Stomach smooth muscle (tissue), 2 donors: ENCODE measurements at regions not wholly inside any gene's neighbourhood (a gene's known extent, or its start where the extent isn't known, plus 50 kb on each side); places are given as distances from the start of the nearest gene placed in this dataset.

Experiments used
- H3K27ac ChIP-seq: one replicate; pipeline ENCODE4 v1.7.0; 2013; ENCODE audit warnings: mild to moderate bottlenecking, low read length, inconsistent platforms
- H3K27me3 ChIP-seq, 2 donors: one replicate each; pipeline ENCODE4 v1.7.0; 2013; ENCODE audit warnings: low read length in 2 of 2; ENCODE audit not compliant: insufficient read depth in 2 of 2, control insufficient read depth in 1 of 2
- H3K36me3 ChIP-seq, 2 donors: one replicate each; pipeline ENCODE4 v1.7.0; 2013; ENCODE audit warnings: low read length in 2 of 2; ENCODE audit not compliant: control insufficient read depth in 2 of 2, insufficient read depth in 2 of 2
- H3K4me1 ChIP-seq: one replicate; pipeline ENCODE4 v1.7.0; 2013; ENCODE audit warnings: low read length; ENCODE audit not compliant: control insufficient read depth, insufficient read depth
- H3K4me3 ChIP-seq, 2 donors: one replicate each; pipeline ENCODE4 v1.7.0; 2013; ENCODE audit warnings: low read length in 2 of 2
- H3K9ac ChIP-seq, 2 donors: one replicate each; pipeline ENCODE4 v1.7.0; 2013; ENCODE audit warnings: low read length in 2 of 2, mild to moderate bottlenecking in 1 of 2
- H3K9me3 ChIP-seq, 2 donors: one replicate each; pipeline ENCODE4 v1.7.0; 2013; ENCODE audit warnings: low read length in 2 of 2; ENCODE audit not compliant: control insufficient read depth in 2 of 2
- donor health status: healthy.
- donor health status: Pancreatic carcinoma.

- no peaks in the 10 kb centered on the region for H3K9me3 ChIP-seq
- no peak overlapping the region for H3K9ac ChIP-seq
- no peak overlapping the region for H3K27ac ChIP-seq
- no peaks in the 10 kb centered on the region for H3K27me3 ChIP-seq
- H3K4me1 ChIP-seq = no peaks in the 10 kb centered on the region
- no peak overlapping the region for H3K4me3 ChIP-seq
- H3K36me3 ChIP-seq = no peaks in the 10 kb centered on the region
These were observed 608.3 kb downstream of the PCDH17 start for GRCh38 chr13:58239774-58240268.

DNA sequence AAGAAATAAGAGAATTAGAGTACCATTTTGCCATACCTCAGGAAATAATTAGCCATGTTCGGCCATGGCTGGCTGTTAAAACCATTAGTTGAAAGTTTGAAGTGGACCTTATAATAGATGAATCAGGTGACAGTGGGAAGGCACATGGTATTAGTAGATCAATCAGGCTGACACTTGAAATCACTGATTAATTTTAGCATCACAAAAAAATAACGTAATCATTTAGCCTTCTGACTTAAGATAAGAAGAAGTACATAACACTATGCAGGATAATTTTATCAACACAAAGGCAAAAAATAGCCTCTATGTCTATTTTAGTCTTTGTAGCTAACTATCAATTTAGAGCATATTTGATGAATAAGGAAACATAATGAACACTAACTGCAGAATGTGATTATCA, 615.5 kb downstream of the PCDH17 start:
- Histone ChIP-seq H3K27me3 (no peaks in the 10 kb centered on the region), H3K4me1 (no peaks in the 10 kb centered on the region), H3K36me3 (no peaks in the 10 kb centered on the region), H3K27ac (no peak overlapping the region), H3K9ac (no peak overlapping the region), H3K4me3 (no peak overlapping the region), H3K9me3 (no peaks in the 10 kb centered on the region)

DNA sequence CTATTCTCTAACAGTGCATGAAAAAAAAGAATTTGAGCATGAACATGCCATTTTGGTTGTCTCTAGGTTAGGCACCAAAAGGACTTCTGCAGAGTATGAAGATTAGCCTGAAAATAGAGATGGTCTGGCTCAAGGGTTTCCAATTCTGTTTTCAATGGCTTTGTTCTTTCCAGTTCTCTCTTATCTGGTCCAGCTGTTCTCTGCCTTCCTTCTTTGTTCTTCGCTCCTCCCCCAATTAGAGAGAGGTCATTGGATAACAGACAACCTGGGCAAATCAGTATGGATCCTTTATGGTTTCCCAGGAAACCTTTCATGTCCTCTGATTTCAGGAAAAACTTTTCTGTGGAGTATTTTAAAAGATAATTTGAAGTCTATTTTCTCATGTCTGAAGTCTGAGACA, 623.4 kb downstream of the PCDH17 start:
- H3K36me3 ChIP-seq = no peaks in the 10 kb centered on the region
- no peak overlapping the region for H3K27ac ChIP-seq
- no peak overlapping the region for H3K9ac ChIP-seq
- no peaks in the 10 kb centered on the region for H3K4me1 ChIP-seq
- H3K4me3 ChIP-seq = no peak overlapping the region
- H3K9me3 ChIP-seq = no peaks in the 10 kb centered on the region
- no peaks in the 10 kb centered on the region for H3K27me3 ChIP-seq

GRCh38 chr13:58266271-58266670, 634.7 kb downstream of the PCDH17 start:
- no peak overlapping the region for H3K27ac ChIP-seq
- H3K4me3 ChIP-seq = no peak overlapping the region
- no peaks in the 10 kb centered on the region for H3K27me3 ChIP-seq
- no peak overlapping the region for H3K9ac ChIP-seq
- no peaks in the 10 kb centered on the region for H3K9me3 ChIP-seq
- no peaks in the 10 kb centered on the region for H3K4me1 ChIP-seq
- H3K36me3 ChIP-seq = no peaks in the 10 kb centered on the region

DNA sequence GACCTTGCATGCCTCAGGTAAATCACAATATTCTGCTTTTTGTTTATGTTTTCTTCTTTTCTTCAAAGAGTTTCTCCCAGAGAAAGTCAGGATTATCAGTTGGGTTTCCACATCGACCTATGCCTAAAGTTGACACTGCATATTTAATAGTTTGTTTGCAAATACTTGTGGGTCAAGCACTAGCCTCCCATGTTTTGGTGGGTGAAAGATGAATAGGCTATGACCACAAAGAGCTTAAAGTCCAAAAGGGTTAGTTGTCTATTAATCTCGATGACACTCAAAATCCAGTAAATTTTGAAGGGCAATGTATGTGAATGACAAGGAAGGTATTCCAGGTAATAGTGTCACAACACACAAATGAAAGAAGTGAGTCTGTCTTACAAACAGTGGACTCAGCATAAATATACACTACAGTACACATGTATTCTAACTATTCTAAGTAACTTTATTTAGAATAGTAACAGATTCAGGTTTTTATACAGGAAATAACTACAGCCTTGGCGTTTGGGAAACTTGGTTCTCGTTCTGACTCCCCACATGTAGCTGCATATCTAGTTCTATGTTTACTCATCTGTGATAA, 667.1 kb downstream of the PCDH17 start:
- no peaks in the 10 kb centered on the region for H3K4me1 ChIP-seq
- H3K4me3 ChIP-seq = no peak overlapping the region
- no peaks in the 10 kb centered on the region for H3K36me3 ChIP-seq
- H3K9ac ChIP-seq = no peak overlapping the region
- no peaks in the 10 kb centered on the region for H3K27me3 ChIP-seq
- no peak overlapping the region for H3K27ac ChIP-seq
- H3K9me3 ChIP-seq = no peaks in the 10 kb centered on the region

GRCh38 chr13:58300224-58300623, 668.7 kb downstream of the PCDH17 start:
- H3K4me3 ChIP-seq = no peak overlapping the region
- H3K9ac ChIP-seq = no peak overlapping the region
- no peak overlapping the region for H3K27ac ChIP-seq
- H3K4me1 ChIP-seq = no peaks in the 10 kb centered on the region
- H3K27me3 ChIP-seq = no peaks in the 10 kb centered on the region
- no peaks in the 10 kb centered on the region for H3K9me3 ChIP-seq
- H3K36me3 ChIP-seq = no peaks in the 10 kb centered on the region

- H3K27me3 ChIP-seq = no peaks in the 10 kb centered on the region
- H3K36me3 ChIP-seq = no peaks in the 10 kb centered on the region
- no peak overlapping the region for H3K27ac ChIP-seq
- no peaks in the 10 kb centered on the region for H3K4me1 ChIP-seq
- H3K9me3 ChIP-seq = no peaks in the 10 kb centered on the region
- H3K4me3 ChIP-seq = no peak overlapping the region
- no peak overlapping the region for H3K9ac ChIP-seq
These were observed 669.6 kb downstream of the PCDH17 start for GRCh38 chr13:58300974-58301681.

GRCh38 chr13:58302349-58302748, 670.8 kb downstream of the PCDH17 start:
- Histone ChIP-seq H3K36me3 (no peaks in the 10 kb centered on the region), H3K9ac (no peak overlapping the region), H3K4me1 (no peaks in the 10 kb centered on the region), H3K4me3 (no peak overlapping the region), H3K27me3 (no peaks in the 10 kb centered on the region), H3K27ac (no peak overlapping the region), H3K9me3 (no peaks in the 10 kb centered on the region)

GRCh38 chr13:58306062-58306461, 674.5 kb downstream of the PCDH17 start:
- H3K27me3 ChIP-seq = no peaks in the 10 kb centered on the region
- H3K27ac ChIP-seq = no peak overlapping the region
- H3K4me1 ChIP-seq = no peaks in the 10 kb centered on the region
- no peak overlapping the region for H3K4me3 ChIP-seq
- H3K36me3 ChIP-seq = no peaks in the 10 kb centered on the region
- no peak overlapping the region for H3K9ac ChIP-seq
- no peaks in the 10 kb centered on the region for H3K9me3 ChIP-seq

DNA sequence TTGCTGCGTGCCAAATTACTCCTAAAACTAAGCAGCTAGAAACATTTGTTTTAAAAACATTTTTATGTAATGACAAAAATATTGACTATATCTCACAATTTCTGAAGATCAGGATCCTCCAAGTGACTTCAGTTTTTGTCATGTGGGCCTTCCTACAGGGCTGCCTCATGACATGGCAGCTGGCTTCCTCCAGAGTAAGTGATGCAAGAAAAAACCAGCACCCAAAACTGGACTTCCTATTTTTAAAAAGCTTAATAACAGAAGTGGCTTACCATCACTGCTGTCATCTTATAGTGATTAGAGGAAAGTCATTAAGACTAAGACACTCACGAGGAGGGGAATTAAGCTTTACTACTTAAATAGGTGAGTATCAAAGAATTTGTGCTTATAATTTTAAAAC, 681.7 kb downstream of the PCDH17 start:
- Histone ChIP-seq H3K4me3 (no peak overlapping the region), H3K27ac (no peak overlapping the region), H3K27me3 (no peaks in the 10 kb centered on the region), H3K36me3 (no peaks in the 10 kb centered on the region), H3K4me1 (no peaks in the 10 kb centered on the region), H3K9ac (no peak overlapping the region), H3K9me3 (no peaks in the 10 kb centered on the region)

DNA sequence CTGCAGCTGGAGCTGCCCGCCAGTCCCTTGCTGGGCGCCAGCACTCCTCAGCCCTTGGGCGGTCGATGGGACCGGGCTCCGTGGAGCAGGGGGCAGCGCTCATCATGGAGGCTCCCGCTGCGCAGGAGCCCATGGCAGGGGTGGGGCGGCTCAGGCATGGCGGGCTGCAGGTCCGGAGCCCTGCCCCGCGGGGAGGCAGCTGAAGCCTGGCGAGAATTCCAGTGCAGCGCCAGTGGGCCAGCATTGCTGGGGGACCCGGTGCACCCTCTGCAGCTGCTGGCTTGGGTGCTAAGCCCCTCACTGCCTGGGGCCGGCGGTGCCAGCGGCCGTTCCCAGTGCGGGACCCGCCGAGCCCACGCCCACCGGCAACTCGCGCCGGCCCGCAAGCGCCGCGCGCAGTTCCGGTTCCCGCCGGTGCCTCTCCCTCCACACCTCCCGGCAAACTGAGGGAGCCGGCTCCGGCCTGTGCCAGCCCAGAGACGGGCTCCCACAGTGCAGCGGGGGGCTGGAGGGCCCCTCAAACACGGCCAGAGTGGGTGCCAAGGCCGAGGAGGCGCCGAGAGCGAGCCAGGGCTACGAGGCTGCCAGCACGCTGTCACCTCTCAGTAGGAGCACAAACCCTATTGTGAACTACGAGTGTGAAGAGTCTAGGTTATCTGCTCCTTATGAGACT, 687.1 kb downstream of the PCDH17 start:
- Histone ChIP-seq H3K36me3 (no peaks in the 10 kb centered on the region), H3K4me1 (no peaks in the 10 kb centered on the region), H3K9ac (no peak overlapping the region), H3K27ac (no peak overlapping the region), H3K9me3 (no peaks in the 10 kb centered on the region), H3K27me3 (no peaks in the 10 kb centered on the region), H3K4me3 (no peak overlapping the region)
